ENCODE measurements at regions not wholly inside any gene's neighbourhood (a gene's known extent, or its start where the extent isn't known, plus 50 kb on each side); places are given as distances from the start of the nearest gene placed in this dataset.
"Not testable (repeated sequence)": the region's sequence is repeated elsewhere in the genome, so short reads cannot be mapped to it uniquely, and the experiment has no call there.

GRCh38 chr11:42337786-42338455 lies 878.5 kb upstream of the LRRC4C start:
- no peak for DNase-seq

DNA sequence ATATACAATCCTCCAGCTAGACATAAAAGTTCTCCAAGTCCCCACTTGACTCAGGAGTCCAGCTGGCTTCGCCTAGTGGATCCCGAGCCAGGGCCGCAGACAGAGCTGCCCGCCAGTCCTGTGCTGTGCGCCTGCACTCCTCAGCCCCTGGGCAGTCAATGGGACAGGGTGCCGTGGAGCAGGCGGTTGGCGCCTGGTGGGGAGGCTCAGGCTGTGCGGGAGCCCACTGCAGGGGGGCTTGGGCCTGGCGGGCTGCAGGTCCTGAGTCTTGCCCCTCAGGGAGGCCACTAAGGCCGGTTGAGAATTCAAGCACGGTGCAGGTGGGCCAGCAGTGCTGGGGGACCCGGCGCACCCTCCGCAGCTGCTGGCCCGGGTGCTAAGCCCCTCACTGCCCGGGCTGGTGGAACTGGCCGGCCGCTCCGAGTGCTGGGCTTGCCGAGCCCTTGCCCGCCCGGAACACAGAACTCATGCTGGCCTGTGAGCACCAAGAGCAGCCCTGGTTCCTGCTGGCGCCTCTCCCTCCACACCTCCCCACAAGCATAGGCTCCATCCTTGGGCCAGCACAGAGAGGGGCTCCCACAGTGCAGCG lies 884.8 kb upstream of the LRRC4C start:
- no peak for DNase-seq

DNA sequence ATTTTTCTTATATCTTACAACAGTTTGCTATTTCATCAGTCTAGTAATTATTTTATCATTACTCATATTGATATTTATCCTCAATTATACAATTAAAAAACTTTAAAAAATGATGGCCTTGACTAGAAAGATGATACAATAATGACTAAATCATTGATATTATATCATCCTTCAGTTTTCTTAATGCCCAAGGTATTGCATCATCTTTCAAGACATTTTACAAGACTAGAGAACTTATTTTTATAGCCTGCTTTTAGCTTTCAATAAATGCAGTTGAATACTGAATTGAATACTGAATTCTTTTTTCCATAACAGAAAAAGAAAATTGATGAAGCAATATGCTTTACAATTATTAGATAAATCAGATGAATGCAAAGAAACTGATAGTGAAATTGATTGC lies 886.5 kb upstream of the LRRC4C start:
- DNase-seq, result no peak

- no peak for DNase-seq
Measured at GRCh38 chr11:42363701-42364100, 904.2 kb upstream of the LRRC4C start.

- DNase-seq, result no peak
Measured at GRCh38 chr11:42390116-42390515, 921.7 kb upstream of the API5 start.

DNA sequence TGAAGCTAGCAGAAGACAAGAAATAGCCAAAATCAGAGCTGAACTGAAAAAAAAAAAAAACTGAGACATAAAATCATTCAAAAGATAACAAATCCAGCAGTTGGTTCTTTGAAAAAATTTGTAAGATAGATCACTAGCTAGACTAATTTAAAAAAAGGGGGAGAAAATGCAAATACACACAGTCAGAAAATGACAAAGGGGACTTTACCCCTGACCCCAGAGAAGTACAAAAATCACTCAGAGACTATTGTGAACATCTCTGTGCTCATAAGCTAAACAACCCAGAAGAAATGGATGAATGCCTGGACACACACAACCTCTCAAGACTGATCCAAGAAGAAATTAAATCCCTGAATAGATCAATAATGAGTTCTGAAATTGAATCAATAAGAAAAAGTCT lies 914.3 kb upstream of the API5 start:
- DNase-seq, result no peak

DNA sequence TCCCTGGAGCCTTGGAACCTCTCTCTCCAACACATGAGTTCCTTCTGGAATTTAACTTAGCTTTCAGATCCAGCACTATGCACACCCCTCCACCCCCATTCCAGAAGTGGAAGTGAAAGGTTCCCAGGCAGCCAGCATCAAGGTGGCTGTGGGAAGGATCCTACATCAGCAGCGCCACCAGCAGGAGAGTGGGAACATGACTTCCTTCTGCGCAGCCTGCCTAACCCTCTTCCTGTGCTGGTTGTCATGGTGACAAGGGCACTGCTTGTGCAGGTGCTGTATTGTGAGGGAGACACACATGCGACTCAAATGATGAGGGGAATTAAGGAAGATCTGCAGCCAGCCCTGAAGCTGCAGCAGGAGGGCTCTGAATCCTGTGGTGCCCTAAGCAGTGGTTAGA lies 904.5 kb upstream of the API5 start:
- no peak for DNase-seq

GRCh38 chr11:42410251-42410955 lies 901.4 kb upstream of the API5 start:
- no peak for DNase-seq

DNA sequence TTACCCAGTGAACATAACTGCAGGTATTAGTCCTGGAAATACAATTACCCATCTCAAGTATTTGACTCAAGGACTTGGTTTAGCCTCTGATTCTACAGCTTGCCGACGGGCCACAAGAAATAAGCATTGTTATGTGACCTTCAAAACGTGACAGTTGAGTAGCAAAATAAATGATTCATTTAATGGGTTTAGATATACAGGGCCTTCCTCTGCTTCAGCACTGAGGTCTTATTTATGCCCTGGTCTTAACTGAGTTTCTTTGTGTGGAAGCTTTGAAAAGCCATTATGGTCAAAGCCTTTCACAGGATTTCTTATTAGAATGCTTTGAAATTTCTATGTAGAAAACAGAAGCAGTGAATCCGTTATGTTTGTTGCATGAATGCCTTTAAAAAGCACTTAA lies 899.2 kb upstream of the API5 start:
- no peak for DNase-seq

DNA sequence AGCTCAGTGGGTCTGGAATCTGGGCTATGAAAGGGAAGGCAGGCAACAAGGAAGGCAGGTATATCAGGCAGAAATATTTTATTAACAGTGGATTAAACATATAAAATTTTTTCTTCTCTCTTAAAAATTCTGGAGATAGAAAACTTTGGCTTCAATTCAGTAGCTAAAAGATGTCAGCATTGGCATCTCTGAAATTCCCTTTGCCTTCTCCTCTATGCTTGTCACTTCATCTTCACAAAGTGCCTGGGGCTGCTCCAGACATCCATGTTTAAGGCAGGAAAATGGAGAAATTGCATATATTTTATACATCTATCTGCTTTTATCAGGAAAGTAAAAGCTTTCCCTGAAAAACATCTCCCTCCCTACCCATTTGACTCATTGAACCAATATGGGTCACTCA lies 894.1 kb upstream of the API5 start:
- DNase-seq, result no peak

DNA sequence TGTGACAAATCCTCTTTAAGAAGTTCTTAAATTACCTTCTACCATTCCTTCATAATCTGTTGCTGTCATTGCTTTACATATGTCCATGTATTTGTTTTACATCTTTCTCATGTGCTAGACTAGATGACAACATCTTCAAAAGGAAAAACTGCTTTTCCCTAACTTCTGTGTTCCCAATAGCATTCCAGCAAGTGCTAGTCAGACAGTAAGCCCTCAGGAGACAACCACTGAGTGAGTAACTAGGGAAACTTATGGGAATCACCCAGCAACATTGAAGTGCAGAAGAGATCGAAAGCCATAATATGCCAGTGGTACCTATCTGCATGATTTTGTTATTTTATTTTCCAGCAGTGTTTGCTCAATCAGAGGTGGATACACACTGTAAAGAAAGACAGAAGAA lies 889.7 kb upstream of the API5 start:
- DNase-seq, result no peak

DNA sequence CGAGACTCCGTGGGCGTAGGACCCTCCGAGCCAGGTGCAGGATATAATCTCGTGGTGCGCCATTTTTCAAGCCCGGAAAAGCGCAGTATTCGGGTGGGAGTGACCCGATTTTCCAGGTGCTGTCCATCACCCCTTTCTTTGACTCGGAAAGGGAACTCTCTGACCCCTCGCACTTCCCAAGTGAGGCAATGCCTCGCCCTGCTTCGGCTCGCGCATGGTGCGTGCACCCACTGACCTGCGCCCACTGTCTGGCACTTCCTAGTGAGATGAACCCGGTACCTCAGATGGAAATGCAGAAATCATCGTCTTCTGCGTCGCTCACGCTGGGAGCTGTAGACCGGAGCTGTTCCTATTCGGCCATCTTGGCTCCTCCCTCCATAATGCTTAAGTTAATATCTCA lies 876.9 kb upstream of the API5 start:
- not testable (repeated sequence) for DNase-seq

DNA sequence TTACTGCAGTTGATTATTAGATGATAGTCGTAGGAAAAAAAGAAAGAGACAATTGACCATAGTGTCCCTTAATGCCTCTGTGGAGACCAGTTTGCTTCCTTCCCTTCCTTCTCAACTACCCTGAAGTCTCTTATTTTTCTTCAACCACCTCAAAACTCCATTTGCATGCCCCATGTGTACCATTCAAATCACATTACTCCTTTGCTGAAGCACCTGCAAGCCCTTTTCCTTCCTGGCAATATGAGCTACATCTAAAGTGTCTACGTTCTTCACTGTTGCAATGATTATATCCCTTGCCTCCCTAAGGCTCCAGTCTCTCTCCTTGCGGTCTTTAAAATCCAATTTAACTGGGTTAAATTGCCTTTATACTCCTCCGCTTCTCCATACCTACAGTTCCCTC lies 867.4 kb upstream of the API5 start:
- no peak for DNase-seq

DNA sequence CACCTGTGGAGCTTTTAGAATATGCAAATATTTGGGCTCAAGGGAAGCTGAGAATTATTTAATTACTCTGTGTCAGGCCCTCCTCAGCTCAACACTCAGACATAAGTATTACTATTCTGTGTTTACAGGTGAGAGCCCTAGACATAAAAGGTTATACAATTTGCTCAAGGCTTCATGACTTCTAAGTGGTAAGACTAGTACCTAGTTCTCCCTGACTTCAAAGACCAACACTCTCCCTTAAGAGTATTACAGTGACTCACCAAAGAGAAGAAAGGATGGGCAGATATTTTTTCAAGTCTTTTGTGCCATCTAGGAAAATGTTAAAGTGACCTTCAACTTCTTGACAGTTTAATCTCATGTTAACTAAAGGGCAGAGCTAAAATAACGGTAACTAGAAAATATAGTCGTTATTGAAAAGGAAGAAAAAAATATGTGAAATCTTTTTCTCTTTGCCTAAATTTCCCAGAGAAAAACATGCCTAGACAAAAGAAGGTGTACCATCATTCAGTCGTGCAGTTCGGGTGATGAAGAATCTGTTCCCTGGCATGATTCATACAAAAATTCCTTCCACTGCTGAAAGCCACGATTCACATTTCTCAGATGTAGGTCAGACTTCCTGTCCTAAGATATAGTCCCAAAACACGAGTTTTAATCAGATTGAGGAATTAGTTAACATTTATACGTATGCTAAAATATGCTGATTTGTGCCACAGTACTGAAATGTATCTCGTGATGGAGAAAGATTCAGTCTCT lies 849.1 kb upstream of the API5 start:
- no peak for DNase-seq

DNA sequence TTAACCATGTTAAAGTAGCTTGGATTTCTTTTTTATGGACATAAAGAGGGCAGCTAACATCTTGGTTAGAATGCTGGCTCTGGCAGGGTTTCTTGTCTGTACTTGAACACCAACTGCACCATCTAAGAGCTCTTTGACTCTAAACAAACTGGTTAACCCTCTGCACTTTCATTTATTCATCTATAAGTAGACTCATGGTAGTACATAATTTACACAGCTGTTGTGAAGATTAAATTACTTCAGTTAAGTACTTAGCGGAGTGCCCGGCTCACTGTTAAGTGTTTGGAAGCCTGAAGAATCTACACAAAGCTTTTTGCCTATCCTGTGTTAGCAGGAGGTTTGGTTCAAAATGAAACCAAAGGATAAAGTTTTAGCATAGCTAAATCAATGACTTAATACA lies 846.2 kb upstream of the API5 start:
- DNase-seq, result no peak

DNA sequence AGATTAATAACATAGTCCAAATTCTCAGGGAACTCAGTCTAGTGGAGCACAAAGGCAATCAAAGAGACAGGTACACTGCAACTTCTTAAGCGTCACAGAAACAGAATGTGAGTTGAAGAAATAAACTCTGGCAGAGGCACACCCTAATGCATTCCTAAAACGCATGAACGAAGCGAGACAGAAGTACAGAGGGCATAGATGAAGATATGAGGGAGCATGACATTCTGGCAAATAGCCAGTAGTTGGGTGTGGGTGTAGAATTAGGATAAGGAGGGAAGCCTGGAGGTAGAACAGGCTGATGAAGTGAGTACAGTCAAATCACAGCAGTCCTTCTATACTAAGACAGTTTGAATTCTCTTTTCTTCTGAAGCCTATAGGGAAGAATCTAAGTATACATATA lies 838.7 kb upstream of the API5 start:
- no peak for DNase-seq

GRCh38 chr11:42482822-42483221 lies 829.0 kb upstream of the API5 start:
- DNase-seq, result no peak

DNA sequence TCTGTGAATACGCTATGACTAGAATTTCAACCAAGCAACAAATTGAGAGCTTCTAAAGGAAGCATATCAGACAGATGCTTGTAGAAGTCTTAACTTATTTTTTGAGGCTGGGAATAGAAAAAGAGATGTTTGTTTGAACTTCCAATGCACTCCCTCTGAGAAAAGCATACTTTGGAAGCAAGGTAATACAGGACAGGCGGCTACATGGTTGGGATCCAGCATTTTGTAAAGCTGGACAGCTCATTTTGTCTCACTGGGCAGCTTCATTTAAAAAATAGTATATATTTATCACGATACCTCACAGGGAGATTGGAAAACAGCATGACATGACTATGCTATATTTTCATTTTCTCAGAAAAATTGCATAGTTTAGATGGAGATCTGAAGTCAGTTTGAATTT lies 821.3 kb upstream of the API5 start:
- DNase-seq, result no peak

GRCh38 chr11:42494459-42494858 lies 817.3 kb upstream of the API5 start:
- no peak for DNase-seq

- DNase-seq, result no peak
Measured at GRCh38 chr11:42498971-42499370, 812.8 kb upstream of the API5 start.

- no peak for DNase-seq
Measured at GRCh38 chr11:42502151-42502550, 809.6 kb upstream of the API5 start.

- no peak for DNase-seq
Measured at GRCh38 chr11:42521994-42522393, 789.8 kb upstream of the API5 start.

GRCh38 chr11:42524534-42525227 lies 787.1 kb upstream of the API5 start:
- DNase-seq, result peak; percentile 18
